Mammary epithelial cell (primary cell): ENCODE measurements at regions not wholly inside any gene's neighbourhood (a gene's known extent, or its start where the extent isn't known, plus 50 kb on each side); places are given as distances from the start of the nearest gene placed in this dataset.

Experiments used
- CTCF ChIP-seq, 2 donors: IDR thresholded peaks in 1 of 2; conservative IDR thresholded peaks in 1 of 2; 2 replicates each; pipeline ENCODE4 v1.5.1; 2011 to 2012; ENCODE audit warnings: inconsistent platforms in 2 of 2, low read length in 2 of 2, mild to moderate bottlenecking in 2 of 2, control low read depth in 1 of 2, low read depth in 1 of 2; ENCODE audit not compliant: insufficient read depth in 1 of 2; ENCODE audit errors: extremely low read depth in 1 of 2
- EZH2 ChIP-seq: IDR thresholded peaks from 2 replicates; pipeline ENCODE4 v1.6.1; 2012; ENCODE audit warnings: low read length, inconsistent platforms, borderline replicate concordance

- TF ChIP-seq EZH2 (no peak), CTCF (conservative IDR thresholded peaks at IDR 0.05 in 1 of 2, IDR thresholded peaks at IDR 0.05 in 1 of 2; ENCODE audit: extremely low read depth in 1 of 2, insufficient read depth in 1 of 2, low read depth in 1 of 2, low read length in 2 of 2) (no peak)
Measured at GRCh38 chr3:6417174-6417573, 443.7 kb upstream of the GRM7 start.
